ENCODE measurements at regions not wholly inside any gene's neighbourhood (a gene's known extent, or its start where the extent isn't known, plus 50 kb on each side); places are given as distances from the start of the nearest gene placed in this dataset.

DNA sequence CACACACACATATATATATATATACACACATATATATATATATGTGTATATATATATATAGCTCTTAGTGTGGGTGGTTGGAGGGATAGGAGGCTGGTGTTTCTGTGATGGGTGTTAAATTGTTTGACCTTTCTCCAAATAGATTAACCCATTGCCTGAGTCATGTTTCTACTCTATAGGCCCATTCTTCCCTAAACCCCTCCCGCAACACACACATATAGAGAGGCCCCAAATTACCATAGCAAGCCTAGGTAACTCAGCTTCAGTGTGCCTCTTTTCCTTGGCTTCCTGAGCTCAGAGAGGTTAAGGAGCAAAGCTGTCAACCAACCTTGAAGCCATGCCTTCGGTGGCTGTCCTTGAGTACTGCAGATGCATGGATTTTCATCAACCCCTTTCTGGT is 98.7 kb upstream of the ADO start:
- Histone ChIP-seq H3K9ac (ENCODE audit: low read depth in 1 of 3, low read length in 3 of 3) (no peak overlapping the region), H3K4me1 (ENCODE audit: control insufficient read depth in 3 of 3, insufficient read depth in 3 of 3, low read length in 3 of 3) (no peaks in the 10 kb centered on the region), H3K36me3 (ENCODE audit: control insufficient read depth in 3 of 3, insufficient read depth in 3 of 3, low read length in 3 of 3) (no peaks in the 10 kb centered on the region), H3K4me3 (ENCODE audit: low read length in 3 of 3) (no peak overlapping the region), H3K27ac (ENCODE audit: low read depth, low read length) (no peak overlapping the region), H3K27me3 (ENCODE audit: control insufficient read depth in 3 of 3, insufficient read depth in 3 of 3, low read length in 3 of 3) (no peaks in the 10 kb centered on the region), H3K9me3 (ENCODE audit: control insufficient read depth in 3 of 3, low read length in 3 of 3) (no peaks in the 10 kb centered on the region)

DNA sequence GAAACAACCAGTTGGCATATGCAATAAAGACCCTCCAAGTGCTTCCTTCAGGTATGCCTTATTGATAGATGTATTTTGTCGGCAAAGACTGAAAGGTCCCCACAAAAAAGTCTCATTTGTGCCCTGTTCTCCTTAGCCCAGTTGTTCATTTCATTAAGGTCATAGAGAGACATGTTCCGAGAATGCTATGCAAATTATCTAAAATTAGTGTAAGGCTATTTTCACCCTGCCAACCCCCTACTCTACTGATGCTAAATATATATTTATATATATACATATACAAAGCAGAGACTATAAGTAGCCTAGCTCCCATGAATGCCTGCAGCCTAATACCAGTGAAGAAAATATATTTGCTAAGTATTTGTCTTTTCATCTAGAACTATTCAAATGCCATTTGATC is 96.7 kb upstream of the ADO start:
- no peak overlapping the region for H3K9ac ChIP-seq (ENCODE audit: low read depth in 1 of 3, low read length in 3 of 3)
- no peaks in the 10 kb centered on the region for H3K4me1 ChIP-seq (ENCODE audit: control insufficient read depth in 3 of 3, insufficient read depth in 3 of 3, low read length in 3 of 3)
- no peaks in the 10 kb centered on the region for H3K9me3 ChIP-seq (ENCODE audit: control insufficient read depth in 3 of 3, low read length in 3 of 3)
- no peak overlapping the region for H3K27ac ChIP-seq (ENCODE audit: low read depth, low read length)
- H3K4me3 ChIP-seq (ENCODE audit: low read length in 3 of 3) = no peak overlapping the region
- no peaks in the 10 kb centered on the region for H3K36me3 ChIP-seq (ENCODE audit: control insufficient read depth in 3 of 3, insufficient read depth in 3 of 3, low read length in 3 of 3)
- no peaks in the 10 kb centered on the region for H3K27me3 ChIP-seq (ENCODE audit: control insufficient read depth in 3 of 3, insufficient read depth in 3 of 3, low read length in 3 of 3)

DNA sequence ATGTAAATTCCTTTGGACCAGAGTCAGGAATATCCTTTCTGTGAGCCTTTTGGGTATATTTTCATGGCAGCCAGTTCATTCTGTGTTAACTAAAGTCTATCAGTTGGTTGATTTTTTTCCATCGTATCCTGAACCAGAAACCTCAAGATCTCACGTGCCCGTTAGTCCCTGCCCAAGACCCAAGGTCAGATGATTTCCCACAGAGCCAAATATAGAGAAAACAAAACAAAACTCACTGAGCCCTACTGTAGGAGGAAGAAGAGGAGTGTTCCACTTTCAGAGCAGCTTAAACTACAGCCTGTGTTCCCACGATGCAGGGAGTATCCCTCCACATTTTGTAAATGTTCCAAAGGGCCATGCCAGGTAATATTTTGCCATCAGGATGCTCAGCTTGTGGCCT is 96.0 kb upstream of the ADO start:
- Histone ChIP-seq H3K36me3 (ENCODE audit: control insufficient read depth in 3 of 3, insufficient read depth in 3 of 3, low read length in 3 of 3) (no peaks in the 10 kb centered on the region), H3K27ac (ENCODE audit: low read depth, low read length) (no peak overlapping the region), H3K4me1 (ENCODE audit: control insufficient read depth in 3 of 3, insufficient read depth in 3 of 3, low read length in 3 of 3) (no peaks in the 10 kb centered on the region), H3K9ac (ENCODE audit: low read depth in 1 of 3, low read length in 3 of 3) (no peak overlapping the region), H3K27me3 (ENCODE audit: control insufficient read depth in 3 of 3, insufficient read depth in 3 of 3, low read length in 3 of 3) (no peaks in the 10 kb centered on the region), H3K9me3 (ENCODE audit: control insufficient read depth in 3 of 3, low read length in 3 of 3) (no peaks in the 10 kb centered on the region), H3K4me3 (ENCODE audit: low read length in 3 of 3) (no peak overlapping the region)

DNA sequence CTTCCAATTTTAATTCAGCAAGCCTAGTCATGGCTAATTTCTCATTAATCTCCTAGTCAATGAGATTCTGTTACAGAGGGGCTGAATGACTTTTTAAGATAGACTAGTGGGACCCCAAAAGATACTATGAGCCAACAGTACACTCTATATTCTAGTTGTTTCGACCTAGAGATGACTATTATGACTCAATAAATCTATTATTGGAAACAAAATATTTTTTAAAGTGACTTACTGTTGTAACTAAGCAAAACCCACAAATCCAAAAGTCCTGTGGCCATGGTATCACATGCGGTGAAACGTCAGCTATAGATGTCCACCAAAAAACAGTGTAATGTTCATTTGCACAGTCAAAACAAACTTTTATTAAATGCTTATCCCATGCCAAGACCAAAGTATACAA is 95.3 kb upstream of the ADO start:
- H3K4me3 ChIP-seq (ENCODE audit: low read length in 3 of 3) = no peak overlapping the region
- no peak overlapping the region for H3K27ac ChIP-seq (ENCODE audit: low read depth, low read length)

DNA sequence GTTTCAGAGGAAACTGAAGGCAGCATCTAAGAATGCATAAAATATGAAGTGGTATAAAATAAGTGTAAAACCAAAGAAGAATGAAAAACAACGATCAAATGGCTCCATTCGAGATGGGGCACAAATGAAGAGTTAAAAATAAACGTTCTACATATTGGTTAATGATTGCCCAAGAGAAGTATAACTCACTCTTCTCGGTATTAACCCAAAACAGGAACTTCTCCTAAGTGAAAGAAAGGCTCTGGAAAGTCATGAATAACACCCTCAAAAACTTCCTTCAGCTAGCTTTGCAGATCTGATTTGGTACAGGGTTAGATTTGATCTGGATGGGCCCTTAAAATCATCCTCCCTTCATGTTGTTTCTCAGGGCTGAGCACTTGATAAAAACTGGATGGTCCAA is 94.3 kb upstream of the ADO start:
- H3K4me1 ChIP-seq (ENCODE audit: control insufficient read depth in 3 of 3, insufficient read depth in 3 of 3, low read length in 3 of 3) = no peaks in the 10 kb centered on the region
- no peak overlapping the region for H3K4me3 ChIP-seq (ENCODE audit: low read length in 3 of 3)
- H3K9me3 ChIP-seq (ENCODE audit: control insufficient read depth in 3 of 3, low read length in 3 of 3) = no peaks in the 10 kb centered on the region
- no peaks in the 10 kb centered on the region for H3K36me3 ChIP-seq (ENCODE audit: control insufficient read depth in 3 of 3, insufficient read depth in 3 of 3, low read length in 3 of 3)
- H3K27me3 ChIP-seq (ENCODE audit: control insufficient read depth in 3 of 3, insufficient read depth in 3 of 3, low read length in 3 of 3) = no peaks in the 10 kb centered on the region
- H3K9ac ChIP-seq (ENCODE audit: low read depth in 1 of 3, low read length in 3 of 3) = no peak overlapping the region
- H3K27ac ChIP-seq (ENCODE audit: low read depth, low read length) = no peak overlapping the region

More for the DNA sequence above, 95.3 kb upstream of the ADO start:
- no peaks in the 10 kb centered on the region for H3K27me3 ChIP-seq (ENCODE audit: control insufficient read depth in 3 of 3, insufficient read depth in 3 of 3, low read length in 3 of 3)
- no peaks in the 10 kb centered on the region for H3K9me3 ChIP-seq (ENCODE audit: control insufficient read depth in 3 of 3, low read length in 3 of 3)
- no peak overlapping the region for H3K9ac ChIP-seq (ENCODE audit: low read depth in 1 of 3, low read length in 3 of 3)
- no peaks in the 10 kb centered on the region for H3K4me1 ChIP-seq (ENCODE audit: control insufficient read depth in 3 of 3, insufficient read depth in 3 of 3, low read length in 3 of 3)
- H3K36me3 ChIP-seq (ENCODE audit: control insufficient read depth in 3 of 3, insufficient read depth in 3 of 3, low read length in 3 of 3) = no peaks in the 10 kb centered on the region

DNA sequence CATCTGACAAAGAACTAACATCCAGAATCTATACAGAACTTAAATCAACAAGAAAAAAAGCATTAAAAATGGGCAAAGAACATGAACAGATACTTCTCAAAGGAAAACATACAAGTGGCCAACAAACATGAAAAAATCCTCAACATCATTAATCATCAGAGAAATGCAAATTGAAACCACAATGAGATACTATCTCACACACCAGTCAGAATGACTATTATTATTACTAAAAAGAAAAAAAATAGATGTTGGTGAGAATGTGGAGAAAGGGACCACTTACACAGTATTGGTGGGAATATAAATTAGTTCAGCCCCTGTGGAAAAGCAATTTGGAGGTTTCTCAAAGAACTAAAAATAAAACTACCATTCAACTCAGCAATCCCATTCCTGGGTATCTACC is 89.1 kb upstream of the ADO start:
- no peaks in the 10 kb centered on the region for H3K27me3 ChIP-seq (ENCODE audit: control insufficient read depth in 3 of 3, insufficient read depth in 3 of 3, low read length in 3 of 3)
- no peaks in the 10 kb centered on the region for H3K4me1 ChIP-seq (ENCODE audit: control insufficient read depth in 3 of 3, insufficient read depth in 3 of 3, low read length in 3 of 3)
- no peak overlapping the region for H3K9ac ChIP-seq (ENCODE audit: low read depth in 1 of 3, low read length in 3 of 3)
- no peaks in the 10 kb centered on the region for H3K36me3 ChIP-seq (ENCODE audit: control insufficient read depth in 3 of 3, insufficient read depth in 3 of 3, low read length in 3 of 3)
- no peak overlapping the region for H3K27ac ChIP-seq (ENCODE audit: low read depth, low read length)
- no peak overlapping the region for H3K4me3 ChIP-seq (ENCODE audit: low read length in 3 of 3)
- no peaks in the 10 kb centered on the region for H3K9me3 ChIP-seq (ENCODE audit: control insufficient read depth in 3 of 3, low read length in 3 of 3)

DNA sequence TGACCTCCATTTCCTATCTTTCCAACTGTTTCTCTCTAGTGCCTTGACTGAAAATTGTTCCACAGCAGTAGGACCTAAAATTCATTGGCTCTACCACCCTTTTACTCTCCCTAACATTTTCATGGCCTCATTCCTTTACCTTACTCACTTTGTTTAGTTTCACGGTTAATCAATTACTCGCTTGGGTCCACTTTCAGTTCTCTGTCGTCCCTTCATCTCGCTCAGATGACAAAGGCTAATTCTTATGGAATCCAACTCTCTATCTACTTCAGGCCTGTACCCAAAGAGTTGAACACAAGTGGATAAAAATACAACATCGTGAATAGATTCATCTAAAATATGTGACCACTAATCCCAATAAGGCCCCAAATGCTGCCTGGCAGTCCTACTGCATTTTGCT is 85.9 kb upstream of the ADO start:
- no peaks in the 10 kb centered on the region for H3K36me3 ChIP-seq (ENCODE audit: control insufficient read depth in 3 of 3, insufficient read depth in 3 of 3, low read length in 3 of 3)
- H3K27ac ChIP-seq (ENCODE audit: low read depth, low read length) = no peak overlapping the region
- H3K9me3 ChIP-seq (ENCODE audit: control insufficient read depth in 3 of 3, low read length in 3 of 3) = no peaks in the 10 kb centered on the region
- no peak overlapping the region for H3K4me3 ChIP-seq (ENCODE audit: low read length in 3 of 3)
- H3K4me1 ChIP-seq (ENCODE audit: control insufficient read depth in 3 of 3, insufficient read depth in 3 of 3, low read length in 3 of 3) = peaks cover 0 to 2% (median 0%) of the 10 kb centered on the region in 3 donors
- peaks cover 0 to 2% (median 0%) of the 10 kb centered on the region in 3 donors for H3K27me3 ChIP-seq (ENCODE audit: control insufficient read depth in 3 of 3, insufficient read depth in 3 of 3, low read length in 3 of 3)
- H3K9ac ChIP-seq (ENCODE audit: low read depth in 1 of 3, low read length in 3 of 3) = no peak overlapping the region

DNA sequence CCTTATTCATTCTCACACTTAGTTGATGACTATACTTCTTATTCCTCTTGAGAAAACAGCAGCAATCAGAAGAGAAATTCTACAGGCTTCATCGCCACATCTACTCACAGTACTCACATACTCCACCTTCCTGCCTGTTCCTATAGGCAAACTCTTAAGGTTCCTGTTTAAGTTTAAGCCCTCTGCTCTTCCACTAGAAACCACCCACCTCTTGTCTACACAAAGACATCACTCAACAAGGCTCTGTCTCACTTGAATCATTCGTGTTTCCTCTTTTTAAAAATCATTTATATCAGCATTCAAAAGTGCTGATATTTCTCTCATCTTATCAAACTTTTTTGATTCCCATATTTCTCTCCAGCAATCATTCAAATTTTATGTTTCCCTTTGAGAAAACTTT is 85.5 kb upstream of the ADO start:
- Histone ChIP-seq H3K4me1 (ENCODE audit: control insufficient read depth in 3 of 3, insufficient read depth in 3 of 3, low read length in 3 of 3) (peaks cover 0 to 2% (median 0%) of the 10 kb centered on the region in 3 donors), H3K9ac (ENCODE audit: low read depth in 1 of 3, low read length in 3 of 3) (no peak overlapping the region), H3K4me3 (ENCODE audit: low read length in 3 of 3) (no peak overlapping the region), H3K27ac (ENCODE audit: low read depth, low read length) (no peak overlapping the region), H3K27me3 (ENCODE audit: control insufficient read depth in 3 of 3, insufficient read depth in 3 of 3, low read length in 3 of 3) (peaks cover 0 to 2% (median 0%) of the 10 kb centered on the region in 3 donors), H3K36me3 (ENCODE audit: control insufficient read depth in 3 of 3, insufficient read depth in 3 of 3, low read length in 3 of 3) (no peaks in the 10 kb centered on the region), H3K9me3 (ENCODE audit: control insufficient read depth in 3 of 3, low read length in 3 of 3) (no peaks in the 10 kb centered on the region)

DNA sequence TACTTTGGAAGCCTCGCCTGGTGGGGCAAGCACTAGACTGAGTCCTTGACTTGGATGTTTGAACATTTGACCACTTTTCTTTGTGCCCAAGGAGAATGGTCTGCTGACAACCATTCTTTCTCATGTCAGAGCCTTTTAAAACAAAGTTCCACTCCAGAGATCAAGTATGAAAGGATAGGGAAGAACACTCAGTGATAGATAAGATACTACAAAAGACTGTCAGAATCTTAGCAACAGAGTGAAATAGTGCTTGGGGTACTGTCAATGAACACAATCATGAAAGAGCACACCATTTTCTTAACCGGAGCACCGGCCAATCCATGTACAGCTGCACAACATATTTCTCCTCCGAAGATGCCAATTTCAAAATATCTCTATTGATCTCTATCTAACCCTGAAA is 82.8 kb upstream of the ADO start:
- Histone ChIP-seq H3K9ac (ENCODE audit: low read depth in 1 of 3, low read length in 3 of 3) (no peak overlapping the region), H3K27ac (ENCODE audit: low read depth, low read length) (no peak overlapping the region), H3K27me3 (ENCODE audit: control insufficient read depth in 3 of 3, insufficient read depth in 3 of 3, low read length in 3 of 3) (peaks cover 0 to 3% (median 2%) of the 10 kb centered on the region in 3 donors), H3K36me3 (ENCODE audit: control insufficient read depth in 3 of 3, insufficient read depth in 3 of 3, low read length in 3 of 3) (no peaks in the 10 kb centered on the region), H3K4me1 (ENCODE audit: control insufficient read depth in 3 of 3, insufficient read depth in 3 of 3, low read length in 3 of 3) (peaks cover 0 to 2% (median 0%) of the 10 kb centered on the region in 3 donors), H3K4me3 (ENCODE audit: low read length in 3 of 3) (no peak overlapping the region), H3K9me3 (ENCODE audit: control insufficient read depth in 3 of 3, low read length in 3 of 3) (no peaks in the 10 kb centered on the region)

DNA sequence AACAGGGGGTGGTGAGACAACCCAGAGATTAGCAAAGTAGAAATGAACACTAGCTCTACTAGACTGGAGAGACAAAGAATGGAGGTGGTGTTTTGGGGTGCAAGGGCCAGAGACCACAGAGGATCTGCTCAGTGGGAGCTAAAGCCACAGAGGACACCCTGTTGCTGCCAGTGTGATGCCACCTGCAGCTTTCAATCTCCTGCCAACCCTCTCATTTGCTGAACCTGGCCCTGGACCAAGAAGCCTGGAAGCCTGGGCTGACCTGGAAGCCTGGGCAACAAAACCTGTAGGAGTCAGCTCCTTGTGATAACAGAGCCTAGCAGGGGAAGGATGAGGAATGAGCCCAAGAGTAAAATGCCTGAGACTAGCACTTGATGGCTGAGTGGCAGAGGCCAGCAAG is 81.1 kb upstream of the ADO start:
- H3K9ac ChIP-seq (ENCODE audit: low read depth in 1 of 3, low read length in 3 of 3) = no peak overlapping the region
- H3K27me3 ChIP-seq (ENCODE audit: control insufficient read depth in 3 of 3, insufficient read depth in 3 of 3, low read length in 3 of 3) = peaks cover 0 to 3% (median 2%) of the 10 kb centered on the region in 3 donors
- H3K4me1 ChIP-seq (ENCODE audit: control insufficient read depth in 3 of 3, insufficient read depth in 3 of 3, low read length in 3 of 3) = peaks cover 0 to 2% (median 0%) of the 10 kb centered on the region in 3 donors
- H3K4me3 ChIP-seq (ENCODE audit: low read length in 3 of 3) = no peak overlapping the region
- H3K36me3 ChIP-seq (ENCODE audit: control insufficient read depth in 3 of 3, insufficient read depth in 3 of 3, low read length in 3 of 3) = no peaks in the 10 kb centered on the region
- no peaks in the 10 kb centered on the region for H3K9me3 ChIP-seq (ENCODE audit: control insufficient read depth in 3 of 3, low read length in 3 of 3)
- H3K27ac ChIP-seq (ENCODE audit: low read depth, low read length) = no peak overlapping the region

DNA sequence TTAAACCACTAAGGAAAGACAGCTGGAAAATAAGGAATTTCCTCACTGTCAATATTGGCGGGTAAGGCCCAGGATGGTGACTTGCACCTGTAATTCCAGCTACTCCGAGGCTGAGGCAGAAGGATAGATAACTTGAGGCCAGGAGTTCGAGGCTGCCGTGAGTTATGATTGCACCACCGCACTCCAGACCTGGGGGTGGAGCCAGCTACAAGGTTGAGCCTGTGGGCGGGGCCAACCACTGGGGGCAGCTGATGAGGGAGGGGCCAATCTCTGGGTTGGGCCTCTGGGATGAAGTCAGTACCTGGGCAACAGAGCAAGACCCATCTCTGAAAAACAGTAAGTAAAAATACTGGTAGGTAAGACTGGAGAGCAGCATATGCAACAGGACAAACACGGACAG is 80.1 kb upstream of the ADO start:
- H3K9ac ChIP-seq (ENCODE audit: low read depth in 1 of 3, low read length in 3 of 3) = no peak overlapping the region
- H3K4me3 ChIP-seq (ENCODE audit: low read length in 3 of 3) = no peak overlapping the region
- no peaks in the 10 kb centered on the region for H3K9me3 ChIP-seq (ENCODE audit: control insufficient read depth in 3 of 3, low read length in 3 of 3)
- H3K27ac ChIP-seq (ENCODE audit: low read depth, low read length) = no peak overlapping the region
- H3K27me3 ChIP-seq (ENCODE audit: control insufficient read depth in 3 of 3, insufficient read depth in 3 of 3, low read length in 3 of 3) = peaks cover 0 to 3% (median 2%) of the 10 kb centered on the region in 3 donors
- H3K4me1 ChIP-seq (ENCODE audit: control insufficient read depth in 3 of 3, insufficient read depth in 3 of 3, low read length in 3 of 3) = peaks cover 0 to 2% (median 0%) of the 10 kb centered on the region in 3 donors
- H3K36me3 ChIP-seq (ENCODE audit: control insufficient read depth in 3 of 3, insufficient read depth in 3 of 3, low read length in 3 of 3) = no peaks in the 10 kb centered on the region

Measured in skeletal muscle tissue (tissue), 3 donors.